Naive thymus-derived CD4-positive, alpha-beta T cell (primary cell): ENCODE measurements at regions not wholly inside any gene's neighbourhood (a gene's known extent, or its start where the extent isn't known, plus 50 kb on each side); places are given as distances from the start of the nearest gene placed in this dataset.

Experiments used
- ATAC-seq: fragments of 150-1000 bp; cut with Tn5 transposase; 2 replicates; pipeline ENCODE4 v1.10.0; 2021; ENCODE audit warnings: mild to moderate bottlenecking, moderate library complexity
- CTCF ChIA-PET: fragments of 350-600 bp; sonication (Branson Sonifier 250); formaldehyde crosslinking; loops from one replicate; lab custom pipeline; 2021; ENCODE audit warnings: antibody characterized with exemption; lab: Charles Lee
- POLR2A ChIA-PET: fragments of 350-600 bp; sonication (Branson Sonifier 250); formaldehyde crosslinking; loops from one replicate; lab custom pipeline; 2021; ENCODE audit warnings: antibody characterized with exemption, inconsistent platforms; lab: Charles Lee
- DNase-seq, 9 donors: peaks; one replicate each; pipeline versions ENCODE4 v3.0.0 to v3.0.0-alpha.2; 2020 to 2022; ENCODE audit warnings: mixed read lengths in 1 of 9
- H3K27ac ChIP-seq: one replicate; pipeline ENCODE4 v1.7.0; 2013; ENCODE audit warnings: mild to moderate bottlenecking, low read depth, low read length, moderate library complexity
- H3K27me3 ChIP-seq, 2 donors: one replicate each; pipeline ENCODE4 v1.7.0; 2013; ENCODE audit warnings: low read length in 2 of 2, mild to moderate bottlenecking in 2 of 2, moderate library complexity in 2 of 2; ENCODE audit not compliant: control insufficient read depth in 2 of 2, insufficient read depth in 2 of 2
- H3K36me3 ChIP-seq, 3 experiments: 1 replicate in 2 of 3; 2 replicates in 1 of 3; pipeline ENCODE4 v1.7.0; 2013; ENCODE audit warnings: low read length in 3 of 3, mild to moderate bottlenecking in 3 of 3, moderate library complexity in 1 of 3; ENCODE audit not compliant: insufficient read depth in 3 of 3, control insufficient read depth in 2 of 3
- H3K4me1 ChIP-seq, 2 donors: one replicate each; pipeline ENCODE4 v1.7.0; 2013; ENCODE audit warnings: low read length in 2 of 2, mild to moderate bottlenecking in 2 of 2, moderate library complexity in 1 of 2; ENCODE audit not compliant: control insufficient read depth in 2 of 2, insufficient read depth in 2 of 2
- H3K4me3 ChIP-seq: 2 replicates; pipeline ENCODE4 v1.7.0; 2013; ENCODE audit warnings: mild to moderate bottlenecking, low read length
- H3K9me3 ChIP-seq, 3 experiments: 1 replicate in 2 of 3; 2 replicates in 1 of 3; pipeline ENCODE4 v1.7.0; 2013; ENCODE audit warnings: low read length in 3 of 3; ENCODE audit not compliant: control insufficient read depth in 2 of 3
- H3K27ac Mint-ChIP-seq, 9 donors: one replicate each; pipeline ENCODE4 v1.8.0; 2020 to 2022; ENCODE audit warnings: mixed read lengths in 9 of 9, mild to moderate bottlenecking in 8 of 9, moderate library complexity in 5 of 9, inconsistent platforms in 2 of 9
- H3K27me3 Mint-ChIP-seq, 5 donors: one replicate each; pipeline ENCODE4 v1.8.0; 2021 to 2022; ENCODE audit warnings: mixed read lengths in 5 of 5, mild to moderate bottlenecking in 1 of 5
- H3K36me3 Mint-ChIP-seq, 5 donors: one replicate each; pipeline ENCODE4 v1.8.0; 2020 to 2022; ENCODE audit warnings: mixed read lengths in 5 of 5, mild to moderate bottlenecking in 3 of 5, inconsistent platforms in 1 of 5
- H3K4me1 Mint-ChIP-seq, 7 donors: one replicate each; pipeline ENCODE4 v1.8.0; 2020 to 2022; ENCODE audit warnings: mixed read lengths in 7 of 7, mild to moderate bottlenecking in 3 of 7, inconsistent platforms in 1 of 7
- H3K4me3 Mint-ChIP-seq, 10 donors: one replicate each; pipeline ENCODE4 v1.8.0; 2020 to 2022; ENCODE audit warnings: mild to moderate bottlenecking in 10 of 10, mixed read lengths in 10 of 10, moderate library complexity in 6 of 10, inconsistent platforms in 2 of 10
- H3K9me3 Mint-ChIP-seq, 11 donors: one replicate each; pipeline ENCODE4 v1.8.0; 2020 to 2022; ENCODE audit warnings: mixed read lengths in 11 of 11, mild to moderate bottlenecking in 4 of 11, inconsistent platforms in 1 of 11, moderate library complexity in 1 of 11
- intact Hi-C, 2 donors: fragments of 100-400 bp; cut with micrococcal nuclease; formaldehyde crosslinking; loops; one replicate each; pipeline ENCODE4 v1.15.1; 2023

- intact Hi-C loops, result loop anchor here (1.0 kb wide), 7 partner anchors 23 to 439 kb away; no protein-coding TSS in a partner anchor
- Histone ChIP-seq H3K4me3 (no peak overlapping the region), H3K27me3 (no peaks in the 10 kb centered on the region), H3K27ac (no peak overlapping the region), H3K4me1 (peaks cover 11 to 26% of the 10 kb centered on the region in 2 donors), H3K36me3 (no peaks in the 10 kb centered on the region), H3K9me3 (no peaks in the 10 kb centered on the region)
- peak in 5 of 9 donors; percentile 11 to 48 (median 37) for DNase-seq
- ATAC-seq, result peak; percentile 74
- Mint-ChIP-seq H3K4me3 (peak overlapping the region in 5 of 10 donors; percentile 3 to 52 (median 32)), H3K4me1 (peaks cover 4 to 32% (median 15%) of the 10 kb centered on the region in 7 donors), H3K9me3 (peaks cover 0 to 7% (median 0%) of the 10 kb centered on the region in 11 donors), H3K27me3 (peaks cover 0 to 12% (median 0%) of the 10 kb centered on the region in 5 donors), H3K27ac (no peak overlapping the region), H3K36me3 (peaks cover 0 to 2% (median 0%) of the 10 kb centered on the region in 5 donors)
- ChIA-PET CTCF (interaction anchor here (0.7 to 4.1 kb wide), 15 partner anchors 9 to 289 kb away, joined by 3 to 31 read pairs (median 5); no protein-coding TSS in a partner anchor), POLR2A (interaction anchor here (0.6 to 2.3 kb wide), 7 partner anchors 11 to 296 kb away, joined by 3 to 14 read pairs (median 3); partner anchors contain the start of genes ATAD1, KLLN and PTEN)
Measured at GRCh38 chr10:88114368-88114767, 250.9 kb downstream of the PTEN start.

GRCh38 chr10:88115407-88115806 lies 252.0 kb downstream of the PTEN start:
- Histone ChIP-seq H3K9me3 (no peaks in the 10 kb centered on the region), H3K4me3 (no peak overlapping the region), H3K27ac (no peak overlapping the region), H3K27me3 (no peaks in the 10 kb centered on the region), H3K36me3 (no peaks in the 10 kb centered on the region), H3K4me1 (peaks cover 11 to 30% of the 10 kb centered on the region in 2 donors)
- H3K36me3 Mint-ChIP-seq, result peaks cover 0 to 2% (median 0%) of the 10 kb centered on the region in 5 donors
- intact Hi-C loops, result no loop called here
- peaks cover 0 to 4% (median 0%) of the 10 kb centered on the region in 11 donors for H3K9me3 Mint-ChIP-seq
- H3K27me3 Mint-ChIP-seq, result peaks cover 0 to 7% (median 0%) of the 10 kb centered on the region in 5 donors
- ATAC-seq, result no peak
- ChIA-PET CTCF (interaction anchor here (0.5 to 4.1 kb wide), 6 partner anchors 15 to 274 kb away, joined by 3 to 31 read pairs (median 5); no protein-coding TSS in a partner anchor), POLR2A (interaction anchor here (1.0 to 2.3 kb wide), 5 partner anchors 24 to 271 kb away, joined by 3 to 14 read pairs (median 3); partner anchors contain the start of genes KLLN and PTEN)
- no peak overlapping the region for H3K4me3 Mint-ChIP-seq
- peaks cover 13 to 36% (median 17%) of the 10 kb centered on the region in 7 donors for H3K4me1 Mint-ChIP-seq
- H3K27ac Mint-ChIP-seq, result no peak overlapping the region
- DNase-seq, result no peak

GRCh38 chr10:88115968-88116367 lies 252.5 kb downstream of the PTEN start:
- Mint-ChIP-seq H3K36me3 (peaks cover 0 to 2% (median 0%) of the 10 kb centered on the region in 5 donors), H3K27ac (no peak overlapping the region), H3K4me1 (peaks cover 13 to 41% (median 21%) of the 10 kb centered on the region in 7 donors), H3K27me3 (peaks cover 0 to 4% (median 0%) of the 10 kb centered on the region in 5 donors), H3K4me3 (no peak overlapping the region), H3K9me3 (peaks cover 0 to 3% (median 0%) of the 10 kb centered on the region in 11 donors)
- POLR2A ChIA-PET, result interaction anchor here (1.0 to 1.1 kb wide), 2 partner anchors 24 to 37 kb away, joined by 3 read pairs; no protein-coding TSS in a partner anchor
- Histone ChIP-seq H3K27me3 (no peaks in the 10 kb centered on the region), H3K27ac (no peak overlapping the region), H3K36me3 (no peaks in the 10 kb centered on the region), H3K9me3 (no peaks in the 10 kb centered on the region), H3K4me1 (peaks cover 11 to 33% of the 10 kb centered on the region in 2 donors), H3K4me3 (no peak overlapping the region)
- ATAC-seq (no peak), DNase-seq (no peak)
- intact Hi-C loops, result no loop called here
- CTCF ChIA-PET, result interaction anchor here (0.5 to 3.3 kb wide), 5 partner anchors 16 to 258 kb away, joined by 3 to 31 read pairs (median 4); no protein-coding TSS in a partner anchor

GRCh38 chr10:88116481-88116880 lies 253.1 kb downstream of the PTEN start:
- peaks cover 0 to 2% (median 0%) of the 10 kb centered on the region in 5 donors for H3K36me3 Mint-ChIP-seq
- Histone ChIP-seq H3K4me3 (no peak overlapping the region), H3K27ac (no peak overlapping the region), H3K9me3 (no peaks in the 10 kb centered on the region), H3K36me3 (no peaks in the 10 kb centered on the region), H3K27me3 (no peaks in the 10 kb centered on the region), H3K4me1 (peaks cover 11 to 33% of the 10 kb centered on the region in 2 donors)
- peaks cover 13 to 42% (median 21%) of the 10 kb centered on the region in 7 donors for H3K4me1 Mint-ChIP-seq
- CTCF ChIA-PET, result interaction anchor here (1.0 to 1.8 kb wide), 3 partner anchors 24 to 258 kb away, joined by 3 to 6 read pairs (median 4); no protein-coding TSS in a partner anchor
- DNase-seq, result no peak
- POLR2A ChIA-PET, result interaction anchor here (1.0 to 1.7 kb wide), 2 partner anchors 37 to 253 kb away, joined by 3 to 4 read pairs; partner anchors contain the start of genes KLLN and PTEN
- H3K27ac Mint-ChIP-seq, result no peak overlapping the region
- intact Hi-C loops, result no loop called here
- H3K9me3 Mint-ChIP-seq, result peaks cover 0 to 3% (median 0%) of the 10 kb centered on the region in 11 donors
- H3K27me3 Mint-ChIP-seq, result peaks cover 0 to 3% (median 0%) of the 10 kb centered on the region in 5 donors
- no peak overlapping the region for H3K4me3 Mint-ChIP-seq
- ATAC-seq, result no peak

GRCh38 chr10:88116971-88117626 lies 253.7 kb downstream of the PTEN start:
- no peak for ATAC-seq
- intact Hi-C loops, result no loop called here
- H3K9me3 Mint-ChIP-seq, result no peaks in the 10 kb centered on the region
- DNase-seq, result peak in 4 of 9 donors; percentile 9 to 52 (median 18)
- H3K4me1 ChIP-seq, result peaks cover 11 to 33% of the 10 kb centered on the region in 2 donors
- H3K4me3 ChIP-seq, result no peak overlapping the region
- H3K4me3 Mint-ChIP-seq, result no peak overlapping the region
- H3K27ac ChIP-seq, result no peak overlapping the region
- peaks cover 13 to 42% (median 19%) of the 10 kb centered on the region in 7 donors for H3K4me1 Mint-ChIP-seq
- no peak overlapping the region for H3K27ac Mint-ChIP-seq
- H3K36me3 ChIP-seq, result no peaks in the 10 kb centered on the region
- no peaks in the 10 kb centered on the region for H3K27me3 Mint-ChIP-seq
- H3K36me3 Mint-ChIP-seq, result peaks cover 0 to 2% (median 0%) of the 10 kb centered on the region in 5 donors
- H3K27me3 ChIP-seq, result no peaks in the 10 kb centered on the region
- no peaks in the 10 kb centered on the region for H3K9me3 ChIP-seq
- CTCF ChIA-PET, result interaction anchor here (1.0 to 2.1 kb wide), 3 partner anchors 258 to 272 kb away, joined by 4 to 8 read pairs (median 6); no protein-coding TSS in a partner anchor
- POLR2A ChIA-PET, result interaction anchor here (1.7 kb wide), 1 partner anchor 254 kb away, joined by 4 read pairs; the partner anchor contains the start of genes KLLN and PTEN
